ENCODE measurements at regions not wholly inside any gene's neighbourhood (a gene's known extent, or its start where the extent isn't known, plus 50 kb on each side); places are given as distances from the start of the nearest gene placed in this dataset.

- TF ChIP-seq POLR2AphosphoS5 (IDR thresholded peaks at IDR 0.05) (no peak), CTCF (IDR thresholded peaks at IDR 0.05 in 8 of 11, conservative IDR thresholded peaks at IDR 0.05 in 3 of 11) (no peak)
Measured at GRCh38 chr4:37146260-37146659, 98.3 kb upstream of the NWD2 start.
